GM10266 (cell line): ENCODE measurements at regions not wholly inside any gene's neighbourhood (a gene's known extent, or its start where the extent isn't known, plus 50 kb on each side); places are given as distances from the start of the nearest gene placed in this dataset.
"Not testable (repeated sequence)": the region's sequence is repeated elsewhere in the genome, so short reads cannot be mapped to it uniquely, and the experiment has no call there.

Source experiments
- DNase-seq: peaks from one replicate; pipeline ENCODE4 v3.0.0; 2012; ENCODE audit errors: extremely low spot score
- TF ChIP-seq, protein P1 (sequence below): IDR thresholded peaks from 2 replicates; pipeline ENCODE4 v1.5.1; 2012; ENCODE audit warnings: mild to moderate bottlenecking, low read depth; ENCODE audit not compliant: control insufficient read depth, insufficient read depth; ENCODE audit errors: missing control alignments

DNA sequence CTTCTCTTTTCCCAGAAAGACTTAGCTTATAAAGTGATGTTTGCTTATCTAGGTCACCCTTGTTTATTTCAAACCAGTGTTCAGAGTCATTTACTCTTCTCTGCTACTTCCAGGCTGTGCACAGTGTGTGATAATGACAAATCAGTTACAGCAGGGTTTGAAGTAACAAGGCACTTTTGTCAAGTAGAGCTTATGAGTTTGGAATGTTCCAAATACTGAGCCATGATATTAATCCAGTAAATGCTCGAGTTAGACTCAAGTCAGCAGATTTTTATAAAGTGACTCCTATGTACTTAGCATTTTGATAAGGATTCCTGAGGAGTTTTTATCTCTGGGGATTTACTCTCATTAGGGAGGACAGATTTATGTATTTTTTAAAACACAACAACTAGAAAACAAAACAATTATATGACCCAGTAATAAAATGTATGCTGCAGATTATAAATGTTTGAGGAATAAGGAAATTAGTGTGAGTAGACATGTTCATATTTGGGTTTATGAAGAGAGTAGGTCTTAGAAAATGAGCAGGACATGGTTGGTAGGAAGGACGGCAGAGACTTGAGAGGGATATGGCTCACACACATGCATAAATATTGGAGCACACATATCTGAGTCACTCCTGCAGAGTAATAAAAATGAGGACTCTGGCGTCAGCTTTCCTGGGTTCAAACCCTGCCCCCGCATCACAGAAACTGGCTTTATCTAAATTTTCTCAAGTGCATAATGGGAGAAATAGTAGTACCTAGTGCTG is 271.2 kb downstream of the FBXO8 start:
- DNase-seq, result no peak
- TF ChIP-seq, protein P1, sequence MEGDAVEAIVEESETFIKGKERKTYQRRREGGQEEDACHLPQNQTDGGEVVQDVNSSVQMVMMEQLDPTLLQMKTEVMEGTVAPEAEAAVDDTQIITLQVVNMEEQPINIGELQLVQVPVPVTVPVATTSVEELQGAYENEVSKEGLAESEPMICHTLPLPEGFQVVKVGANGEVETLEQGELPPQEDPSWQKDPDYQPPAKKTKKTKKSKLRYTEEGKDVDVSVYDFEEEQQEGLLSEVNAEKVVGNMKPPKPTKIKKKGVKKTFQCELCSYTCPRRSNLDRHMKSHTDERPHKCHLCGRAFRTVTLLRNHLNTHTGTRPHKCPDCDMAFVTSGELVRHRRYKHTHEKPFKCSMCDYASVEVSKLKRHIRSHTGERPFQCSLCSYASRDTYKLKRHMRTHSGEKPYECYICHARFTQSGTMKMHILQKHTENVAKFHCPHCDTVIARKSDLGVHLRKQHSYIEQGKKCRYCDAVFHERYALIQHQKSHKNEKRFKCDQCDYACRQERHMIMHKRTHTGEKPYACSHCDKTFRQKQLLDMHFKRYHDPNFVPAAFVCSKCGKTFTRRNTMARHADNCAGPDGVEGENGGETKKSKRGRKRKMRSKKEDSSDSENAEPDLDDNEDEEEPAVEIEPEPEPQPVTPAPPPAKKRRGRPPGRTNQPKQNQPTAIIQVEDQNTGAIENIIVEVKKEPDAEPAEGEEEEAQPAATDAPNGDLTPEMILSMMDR, result no peak

DNA sequence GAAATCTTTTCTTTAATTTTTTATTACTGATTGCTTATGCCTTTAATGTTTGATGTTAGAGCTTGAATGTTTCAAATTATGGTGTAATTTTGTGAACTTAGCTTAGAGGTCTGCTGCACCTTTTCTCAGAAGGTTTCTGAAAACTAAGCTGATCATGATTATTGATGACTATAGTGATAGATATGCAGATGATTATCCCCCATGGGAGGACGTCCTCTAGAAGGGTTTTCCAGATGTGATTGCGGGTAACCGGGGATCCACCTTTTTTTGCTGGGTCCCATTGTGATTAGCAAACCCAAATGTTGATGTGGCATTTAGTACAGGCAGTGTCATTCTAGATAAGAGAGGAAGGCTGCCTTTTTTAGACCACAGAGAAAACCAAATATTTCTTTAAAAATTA is 272.9 kb downstream of the FBXO8 start:
- DNase-seq, result no peak
- TF ChIP-seq, protein P1, result no peak

DNA sequence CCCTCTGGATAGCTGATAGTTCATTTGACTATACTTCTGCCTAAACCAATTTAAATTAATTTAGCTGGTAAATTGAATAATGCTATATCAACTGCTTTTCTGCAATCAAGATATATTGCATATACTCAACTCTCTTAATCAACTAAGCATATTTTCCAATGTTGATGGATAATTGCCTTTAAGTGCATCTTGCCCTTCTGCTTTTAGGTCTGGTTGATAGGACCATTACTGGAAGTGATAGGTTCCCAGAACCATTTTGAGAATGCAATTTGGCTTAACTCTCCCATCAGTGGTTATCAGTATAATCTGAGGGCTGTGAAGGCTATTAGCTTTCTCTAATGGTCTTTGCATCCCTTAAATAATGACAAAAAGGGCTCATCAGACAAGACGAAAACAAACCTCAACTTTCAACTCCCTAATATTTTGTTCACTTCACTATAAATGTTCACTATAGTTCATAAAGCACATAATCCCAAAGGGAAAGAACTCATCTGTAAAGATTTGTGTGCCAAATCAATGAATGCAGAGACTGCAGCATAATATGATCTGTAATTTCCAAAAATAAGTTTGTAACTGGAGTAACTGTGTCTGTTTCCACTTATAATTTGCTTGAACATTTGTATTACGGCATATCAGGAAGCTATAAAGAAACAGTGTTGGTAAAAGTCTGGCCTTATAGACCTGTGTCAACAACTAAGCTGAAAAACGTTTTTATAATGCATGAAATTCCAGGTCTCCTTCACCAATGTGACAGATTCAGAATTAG is 273.6 kb downstream of the FBXO8 start:
- TF ChIP-seq, protein P1, result no peak

DNA sequence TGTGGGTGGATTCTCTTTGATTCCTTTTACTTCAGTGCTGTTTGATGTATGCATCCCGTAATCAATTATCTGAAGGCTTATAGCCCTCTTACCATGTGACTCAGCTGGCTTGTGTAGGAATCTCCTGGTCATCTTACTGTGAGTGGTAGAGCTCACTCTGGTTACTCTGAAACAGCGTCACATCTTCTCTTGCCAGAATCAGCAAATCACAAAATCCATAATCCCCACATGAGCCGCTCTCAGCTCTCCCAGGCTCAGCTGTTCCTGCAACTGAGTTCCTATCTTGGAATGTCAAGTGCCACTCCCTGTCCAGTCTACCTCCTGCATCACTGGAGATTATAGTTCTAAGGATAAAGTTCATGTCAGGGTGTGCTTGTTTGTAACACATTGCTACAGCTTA is 278.0 kb downstream of the FBXO8 start:
- TF ChIP-seq, protein P1, result no peak
- no peak for DNase-seq

More for the DNA sequence above, 273.6 kb downstream of the FBXO8 start:
- no peak for DNase-seq

DNA sequence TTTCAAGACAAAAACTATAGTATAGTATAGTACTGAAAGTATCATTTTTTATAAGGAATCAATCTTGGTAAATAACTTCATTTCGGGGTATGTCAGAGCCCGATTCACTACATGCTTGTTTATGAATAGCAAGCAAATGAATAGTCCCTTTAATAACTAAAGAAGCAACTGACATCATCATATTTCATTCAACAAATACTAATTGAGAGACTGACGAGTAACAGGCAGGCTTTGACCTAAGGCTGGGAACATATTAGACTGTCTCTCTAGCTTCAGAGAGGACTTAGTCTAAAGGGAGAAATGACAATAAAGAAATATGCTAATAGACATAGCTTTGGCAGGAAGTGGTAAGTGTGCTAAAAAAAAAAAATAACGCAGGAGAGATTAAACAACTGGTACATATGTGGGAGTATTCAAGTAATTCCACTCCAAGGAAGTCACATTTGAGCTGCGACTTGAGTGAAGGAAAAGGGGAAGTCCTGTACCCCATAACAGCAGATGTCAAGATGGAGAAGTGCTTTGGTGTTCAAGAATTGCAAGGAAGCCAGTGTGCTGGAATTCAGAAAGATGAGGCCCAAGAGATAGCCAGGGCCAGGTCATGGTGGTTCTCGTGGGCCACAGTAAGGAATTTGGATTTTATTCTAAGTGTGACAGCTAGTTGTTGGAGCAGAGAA is 284.9 kb downstream of the FBXO8 start:
- DNase-seq, result no peak
- TF ChIP-seq, protein P1, result no peak

DNA sequence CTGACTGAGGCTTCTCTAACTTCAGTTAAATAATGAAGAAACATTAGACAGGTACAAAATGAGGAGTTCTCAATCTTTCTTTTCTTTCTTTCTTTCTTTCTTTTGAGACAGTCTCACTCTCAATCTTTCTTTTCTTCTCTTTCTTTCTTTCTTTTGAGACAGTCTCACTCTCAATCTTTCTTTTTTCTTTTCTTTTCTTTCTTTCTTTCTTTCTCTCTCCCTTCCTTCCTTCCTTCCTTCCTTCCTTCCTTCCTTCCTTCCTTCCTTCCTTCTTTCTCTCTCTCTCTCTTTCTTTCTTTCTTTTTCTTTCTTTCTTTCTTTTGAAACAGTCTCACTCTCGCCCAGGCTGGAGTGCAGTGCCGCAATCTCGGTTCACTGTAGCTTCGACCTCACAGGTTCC is 287.7 kb downstream of the FBXO8 start:
- not testable (repeated sequence) for DNase-seq

DNA sequence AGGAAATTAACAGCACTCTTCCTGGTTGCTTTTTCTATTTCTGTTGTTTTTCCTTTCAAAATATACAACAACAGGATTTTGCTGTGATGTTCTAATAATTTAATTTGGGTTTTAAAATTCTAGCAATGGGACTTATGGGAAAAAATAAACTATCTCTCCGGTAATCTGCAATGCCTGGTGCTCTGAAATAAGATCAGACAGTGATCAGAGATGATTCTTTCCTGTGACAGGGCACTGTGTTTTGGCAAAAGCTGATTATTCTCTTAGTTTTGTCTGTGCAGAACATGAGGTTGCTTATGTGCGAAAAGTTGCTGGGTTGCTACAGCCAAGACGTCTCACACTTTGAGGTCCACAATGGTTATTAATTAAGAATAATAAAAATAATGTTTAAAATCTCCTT is 291.7 kb downstream of the FBXO8 start:
- DNase-seq, result no peak
- TF ChIP-seq, protein P1, result no peak
